Peyer's patch (tissue), 4 donors: ENCODE measurements at regions not wholly inside any gene's neighbourhood (a gene's known extent, or its start where the extent isn't known, plus 50 kb on each side); places are given as distances from the start of the nearest gene placed in this dataset.

Experiments
- DNase-seq, 3 donors: peaks; one replicate each; pipeline ENCODE4 v3.0.0-alpha.2; 2017 to 2019
- H3K27ac ChIP-seq, 4 donors: fragments of 200-600 bp; sonication (generic); one replicate each; pipeline ENCODE4 v1.5.1; 2016 to 2019
- H3K27me3 ChIP-seq, 2 donors: fragments of 200-600 bp; sonication (generic); one replicate each; pipeline ENCODE4 v1.5.1; 2019
- H3K36me3 ChIP-seq, 3 donors: fragments of 200-600 bp; sonication (generic); one replicate each; pipeline ENCODE4 v1.5.1; 2016 to 2019
- H3K4me1 ChIP-seq, 4 donors: fragments of 200-600 bp; sonication (generic); one replicate each; pipeline ENCODE4 v1.5.1; 2016 to 2019
- H3K4me3 ChIP-seq, 4 donors: fragments of 200-600 bp; sonication (generic); 1 replicate in 3 of 4; 2 replicates in 1 of 4; pipeline ENCODE4 v1.5.1; 2016 to 2019; ENCODE audit warnings: mild to moderate bottlenecking in 1 of 4
- H3K9me3 ChIP-seq, 4 donors: fragments of 200-600 bp; sonication (generic); one replicate each; pipeline ENCODE4 v1.5.1; 2016 to 2019; ENCODE audit warnings: mild to moderate bottlenecking in 1 of 4
- CTCF ChIP-seq, 6 experiments: fragments of 450-650 bp in 4 of 6; fragments of 200-600 bp in 2 of 6; sonication (generic) in 1 of 6; IDR thresholded peaks; one replicate each; pipeline ENCODE4 v1.5.1; 2017 to 2019; ENCODE audit warnings: antibody characterized with exemption in 6 of 6, mild to moderate bottlenecking in 3 of 6, moderate library complexity in 1 of 6
- POLR2A ChIP-seq, 2 donors: fragments of 450-650 bp; IDR thresholded peaks; one replicate each; pipeline ENCODE4 v1.5.1; 2017; ENCODE audit warnings: antibody characterized with exemption in 2 of 2, mild to moderate bottlenecking in 2 of 2, moderate library complexity in 2 of 2

GRCh38 chr7:20952916-20953315, 166.2 kb upstream of the SP8 start:
- TF ChIP-seq CTCF (IDR thresholded peaks at IDR 0.05) (no peak), POLR2A (IDR thresholded peaks at IDR 0.05) (no peak)
- Histone ChIP-seq H3K36me3 (no peaks in the 10 kb centered on the region), H3K27me3 (no peaks in the 10 kb centered on the region), H3K27ac (no peak overlapping the region), H3K4me3 (no peak overlapping the region), H3K9me3 (no peaks in the 10 kb centered on the region), H3K4me1 (no peaks in the 10 kb centered on the region)
- DNase-seq = no peak

- H3K27me3 ChIP-seq = no peaks in the 10 kb centered on the region
- no peaks in the 10 kb centered on the region for H3K9me3 ChIP-seq
- H3K27ac ChIP-seq = no peak overlapping the region
- DNase-seq = no peak
- TF ChIP-seq CTCF (IDR thresholded peaks at IDR 0.05) (no peak), POLR2A (IDR thresholded peaks at IDR 0.05) (no peak)
- no peaks in the 10 kb centered on the region for H3K4me1 ChIP-seq
- H3K36me3 ChIP-seq = no peaks in the 10 kb centered on the region
- no peak overlapping the region for H3K4me3 ChIP-seq
Measured at GRCh38 chr7:20954711-20955619, 168.3 kb upstream of the SP8 start.

GRCh38 chr7:20958572-20958971, 171.9 kb upstream of the SP8 start:
- no peak for TF ChIP-seq CTCF (IDR thresholded peaks at IDR 0.05)
- TF ChIP-seq POLR2A (IDR thresholded peaks at IDR 0.05) = no peak
- H3K36me3 ChIP-seq = no peaks in the 10 kb centered on the region

GRCh38 chr7:20959281-20959680, 172.6 kb upstream of the SP8 start:
- no peaks in the 10 kb centered on the region for H3K27me3 ChIP-seq
- H3K9me3 ChIP-seq = no peaks in the 10 kb centered on the region
- H3K4me1 ChIP-seq = no peaks in the 10 kb centered on the region
- no peak for DNase-seq
- H3K27ac ChIP-seq = no peak overlapping the region
- TF ChIP-seq CTCF (IDR thresholded peaks at IDR 0.05) (no peak), POLR2A (IDR thresholded peaks at IDR 0.05) (no peak)
- H3K4me3 ChIP-seq = no peak overlapping the region
- no peaks in the 10 kb centered on the region for H3K36me3 ChIP-seq

More at GRCh38 chr7:20958572-20958971, 171.9 kb upstream of the SP8 start:
- no peak for DNase-seq
- Histone ChIP-seq H3K4me1 (no peaks in the 10 kb centered on the region), H3K9me3 (no peaks in the 10 kb centered on the region), H3K27me3 (no peaks in the 10 kb centered on the region), H3K27ac (no peak overlapping the region), H3K4me3 (no peak overlapping the region)

GRCh38 chr7:20963556-20964280, 177.0 kb upstream of the SP8 start:
- Histone ChIP-seq H3K4me3 (no peak overlapping the region), H3K4me1 (no peaks in the 10 kb centered on the region), H3K36me3 (no peaks in the 10 kb centered on the region), H3K27me3 (no peaks in the 10 kb centered on the region), H3K9me3 (no peaks in the 10 kb centered on the region), H3K27ac (no peak overlapping the region)
- no peak for DNase-seq
- TF ChIP-seq POLR2A (IDR thresholded peaks at IDR 0.05) = no peak
- no peak for TF ChIP-seq CTCF (IDR thresholded peaks at IDR 0.05)
